DMS153 treated with DMSO at 0.1 percent for 48 hours (cell line): ENCODE measurements at regions not wholly inside any gene's neighbourhood (a gene's known extent, or its start where the extent isn't known, plus 50 kb on each side); places are given as distances from the start of the nearest gene placed in this dataset.
A peak's percentile ranks its signal among the peaks of the same experiment; 100 is the strongest.
"Not testable (repeated sequence)": the region's sequence is repeated elsewhere in the genome, so short reads cannot be mapped to it uniquely, and the experiment has no call there.

Experiments used
- DNase-seq: peaks from one replicate; lab custom pipeline; 2025; ENCODE audit not compliant: unreplicated experiment; lab: John Stamatoyannopoulos, UW

DNA sequence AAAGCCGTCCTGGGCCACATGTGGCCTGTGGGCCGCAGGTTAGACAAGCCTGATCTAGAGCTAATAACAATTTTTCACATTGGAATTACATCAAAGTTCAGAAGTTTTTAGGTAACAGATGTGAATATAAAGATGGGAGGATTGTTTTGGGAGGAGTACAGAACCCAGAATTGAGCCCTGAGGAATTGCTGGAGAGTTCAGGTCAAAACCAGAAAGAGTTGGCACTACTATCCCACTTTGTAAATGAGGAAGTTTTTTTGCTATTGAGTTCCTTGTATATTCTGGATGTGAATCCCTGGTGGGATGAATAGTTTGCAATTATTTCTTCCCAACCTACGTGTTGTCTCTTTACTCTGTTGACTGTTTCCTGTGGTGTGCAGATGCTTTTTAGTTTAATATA lies 109.5 kb upstream of the LIPC start:
- no peak for DNase-seq

DNA sequence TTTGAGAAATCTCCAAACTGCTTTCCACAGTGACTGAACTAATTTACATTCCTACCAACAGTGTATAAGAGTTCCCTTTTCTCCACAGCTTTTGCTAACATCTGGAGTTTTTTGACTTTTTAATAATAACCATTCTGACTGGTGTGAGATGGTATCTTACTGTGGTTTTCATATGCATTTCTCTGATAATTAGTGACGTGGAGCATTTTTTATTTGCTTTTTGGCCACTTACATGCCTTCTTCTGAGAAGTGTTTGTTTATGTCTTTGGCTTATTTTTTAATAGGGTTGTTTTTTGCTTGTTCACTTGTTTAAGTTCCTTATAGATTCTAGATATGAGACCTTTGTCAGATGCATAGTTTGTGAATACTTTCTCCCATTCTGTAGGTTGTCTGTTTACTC lies 108.5 kb upstream of the LIPC start:
- not testable (repeated sequence) for DNase-seq

- no peak for DNase-seq
Measured at GRCh38 chr15:58324533-58324932, 107.3 kb upstream of the LIPC start.

GRCh38 chr15:58327958-58328357 lies 103.8 kb upstream of the LIPC start:
- DNase-seq: no peak

DNA sequence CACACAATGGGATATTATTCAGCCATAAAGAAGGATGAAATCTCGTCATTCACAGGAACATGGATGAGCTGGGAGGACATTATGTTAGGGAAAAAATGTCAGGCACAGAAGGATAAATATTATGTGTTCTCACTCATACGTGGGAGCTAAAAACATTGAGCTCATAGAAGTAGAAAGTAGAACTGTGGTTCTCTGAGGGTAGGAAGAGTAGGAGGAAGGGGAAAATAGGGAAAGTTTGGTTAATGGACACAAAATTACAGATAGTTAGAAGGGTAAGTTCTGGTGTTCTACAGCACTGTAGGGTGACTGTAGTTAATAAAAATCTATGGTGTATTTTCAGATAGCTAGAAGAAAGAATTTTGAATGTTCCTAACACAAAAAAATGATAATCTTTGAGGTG lies 102.6 kb upstream of the LIPC start:
- DNase-seq: no peak

DNA sequence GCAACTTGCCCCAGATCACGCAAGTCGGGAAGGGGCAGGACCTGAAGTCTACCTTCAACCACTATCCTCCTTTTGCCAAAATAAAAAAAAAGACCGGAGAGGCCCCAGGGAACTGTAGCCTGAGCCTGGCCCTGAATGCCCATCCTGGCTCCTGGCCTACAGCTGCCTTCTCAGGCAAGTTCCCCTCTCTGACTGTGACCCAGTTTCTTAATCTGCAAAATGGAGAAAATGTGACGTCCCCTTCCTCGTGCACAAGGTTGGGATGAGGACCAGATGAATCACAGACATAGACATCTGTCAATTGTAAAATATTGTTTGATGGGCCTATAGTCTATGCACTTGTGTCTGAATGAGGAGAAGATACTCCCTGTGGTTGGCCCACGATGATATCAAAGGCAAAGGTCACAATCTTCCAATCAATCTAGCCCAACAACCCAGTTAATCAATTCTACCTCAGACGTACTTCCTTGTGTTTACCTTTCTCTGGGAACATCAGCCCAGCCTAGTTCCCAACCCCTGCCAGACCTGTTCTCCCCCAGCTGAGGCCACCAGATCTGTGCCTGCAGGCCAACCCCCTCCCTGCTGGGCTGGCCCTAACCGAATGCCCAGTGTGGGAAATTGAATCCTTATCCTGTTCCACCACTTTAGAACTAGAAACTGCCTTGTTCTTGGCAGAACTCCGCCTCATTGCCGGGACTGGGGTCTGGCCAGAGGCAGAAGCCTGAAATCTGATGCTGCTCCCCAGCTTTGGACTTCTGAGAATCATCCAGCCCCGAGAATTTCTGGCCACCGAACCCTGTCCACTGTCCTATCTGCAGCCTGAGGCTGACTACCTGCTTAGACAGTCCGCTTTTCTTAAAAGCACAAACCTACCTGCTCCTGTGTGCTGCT lies 101.8 kb upstream of the LIPC start:
- DNase-seq: no peak

GRCh38 chr15:58330741-58331559 lies 100.8 kb upstream of the LIPC start:
- DNase-seq: no peak

DNA sequence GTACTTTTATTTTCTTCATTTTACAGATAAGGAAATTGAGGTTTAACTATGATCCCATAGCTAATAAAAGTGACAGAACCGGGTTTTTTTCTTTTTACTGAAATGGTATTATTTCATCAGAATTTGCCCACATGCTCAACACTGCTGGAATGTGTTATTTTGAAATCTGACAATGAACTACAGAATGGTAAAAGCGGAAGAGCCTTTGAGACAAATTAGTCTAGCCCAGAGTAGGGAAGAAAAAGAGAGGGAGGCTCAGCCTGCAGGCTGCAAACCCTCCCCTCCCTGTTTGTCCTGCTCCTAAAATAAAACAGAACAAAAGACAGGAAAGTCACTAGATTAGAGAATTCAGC lies 100.3 kb upstream of the LIPC start:
- no peak for DNase-seq

DNA sequence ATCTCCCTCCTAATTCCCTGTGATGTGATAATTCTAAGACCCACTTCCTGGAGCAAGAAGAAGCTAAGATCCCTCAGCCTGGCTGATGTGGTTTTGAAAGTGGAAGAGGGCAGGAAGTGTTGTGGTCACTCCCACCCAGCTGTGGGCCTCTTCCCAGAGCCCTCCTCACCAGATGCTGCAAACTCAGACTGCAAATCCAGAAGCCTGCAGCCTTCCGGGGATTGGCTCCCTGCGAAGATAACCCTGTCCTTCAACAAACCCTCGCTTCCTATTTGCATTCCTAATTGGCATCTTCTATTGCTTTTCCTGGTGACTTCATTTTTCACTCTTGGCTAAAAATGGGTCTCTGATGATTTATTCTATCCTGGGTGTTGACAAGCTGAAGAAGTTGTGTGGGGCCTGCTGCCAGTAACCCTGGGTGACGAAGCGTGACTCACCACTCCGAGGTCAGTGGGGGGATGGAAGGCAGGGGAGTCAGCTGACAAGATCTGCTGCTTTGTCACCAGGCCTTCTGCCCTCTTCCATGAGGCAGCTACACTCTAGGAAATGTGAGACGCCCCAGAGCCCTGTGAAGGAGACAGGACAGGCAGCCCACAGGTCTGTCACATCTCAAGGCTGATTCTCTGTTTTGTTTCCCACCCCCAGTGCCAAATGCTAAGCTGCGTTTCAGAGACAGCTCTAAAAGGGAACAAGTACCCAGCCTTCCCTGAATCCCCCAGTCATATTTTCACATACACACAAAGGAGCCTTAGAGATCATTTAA lies 99.7 kb upstream of the LIPC start:
- DNase-seq: peak; percentile 50

DNA sequence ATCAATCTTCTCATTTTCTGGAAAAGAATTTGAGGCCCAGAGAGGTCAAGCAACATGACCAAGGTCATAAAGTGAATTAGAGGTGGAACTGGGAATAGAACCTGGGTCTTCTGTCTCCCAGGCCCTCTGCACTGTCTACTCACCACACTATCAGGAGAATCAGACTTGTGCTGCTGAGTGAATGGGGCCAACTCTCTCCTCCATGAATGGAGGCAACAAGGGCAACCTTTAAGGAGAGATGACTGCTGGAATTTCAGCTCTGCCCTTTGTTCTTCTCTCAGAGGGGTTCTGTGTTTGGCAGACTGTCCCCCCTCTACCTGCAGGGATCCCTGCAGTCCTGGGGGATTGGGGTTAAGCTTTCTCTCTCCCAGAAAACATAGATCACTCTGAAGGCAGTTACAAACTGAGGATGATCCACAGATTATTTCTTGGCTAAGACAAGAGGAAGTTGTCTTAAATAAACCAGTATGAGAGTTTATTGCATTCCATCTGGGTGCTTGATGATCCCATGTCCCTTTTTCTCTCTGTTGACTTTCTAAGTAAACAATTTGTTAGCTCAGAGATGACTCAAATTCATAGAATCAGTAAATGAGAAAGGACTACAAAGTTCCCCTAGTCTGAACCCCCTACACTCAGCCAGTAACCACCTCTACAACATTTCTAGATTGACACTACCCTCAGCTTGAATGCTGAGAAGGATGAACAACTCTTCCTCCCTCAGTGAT lies 99.0 kb upstream of the LIPC start:
- DNase-seq: no peak

DNA sequence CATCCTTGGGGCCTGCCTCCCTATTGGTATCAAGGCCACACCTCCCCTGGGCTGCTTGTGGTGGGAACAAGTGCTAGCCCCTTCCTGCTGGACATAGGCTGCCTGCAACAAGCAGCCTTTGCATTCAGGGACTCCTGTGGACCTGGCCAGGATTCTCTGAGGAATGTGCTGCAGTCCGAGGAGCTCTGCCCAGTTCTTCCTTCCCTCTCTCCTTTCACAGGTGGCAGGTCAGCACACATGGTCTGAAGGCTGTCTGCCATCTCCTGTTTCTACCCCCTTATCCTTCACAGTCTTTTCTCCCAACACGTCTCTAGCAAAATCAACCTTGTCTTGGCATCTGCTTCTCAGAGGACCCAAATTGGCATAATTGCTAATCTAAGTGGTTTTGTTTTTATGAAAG lies 97.0 kb upstream of the LIPC start:
- no peak for DNase-seq

DNA sequence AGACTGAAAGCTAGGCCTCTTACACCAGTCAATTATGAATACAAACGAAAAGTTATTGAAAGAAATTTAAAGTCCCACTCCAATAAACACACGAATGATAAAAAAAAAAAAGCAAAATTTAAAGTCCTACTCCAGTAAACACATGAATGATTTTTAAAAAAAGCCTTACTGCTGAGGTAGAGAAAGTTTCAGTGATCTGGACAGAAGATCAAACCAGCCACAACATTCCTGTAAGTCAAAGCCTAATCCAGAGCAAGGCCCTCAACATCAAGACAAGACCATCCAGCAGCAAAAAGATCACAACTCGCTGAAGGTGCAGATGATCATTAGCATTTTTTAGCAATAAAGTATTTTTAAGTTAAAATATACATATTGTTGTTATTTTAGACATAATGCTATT lies 95.6 kb upstream of the LIPC start:
- no peak for DNase-seq

DNA sequence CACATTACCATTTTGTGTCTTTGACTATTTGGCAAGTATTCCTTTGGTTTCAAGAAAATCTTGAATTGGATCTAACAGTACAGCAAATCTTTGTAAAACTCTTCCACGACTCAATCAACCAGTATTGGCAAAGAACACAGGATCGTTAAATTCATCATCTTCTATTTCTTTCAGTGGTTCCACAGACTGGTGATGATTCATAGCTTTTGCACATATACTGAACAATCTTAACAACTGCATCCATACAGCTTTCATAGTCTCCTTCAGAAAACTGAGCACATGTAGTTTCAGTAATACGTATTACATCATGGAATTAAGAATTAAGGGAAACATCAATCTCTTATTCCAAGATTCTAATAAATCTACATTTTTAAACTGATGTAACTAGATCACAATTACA lies 91.6 kb upstream of the LIPC start:
- DNase-seq: no peak

- DNase-seq: no peak
Measured at GRCh38 chr15:58342508-58342907, 89.3 kb upstream of the LIPC start.

DNA sequence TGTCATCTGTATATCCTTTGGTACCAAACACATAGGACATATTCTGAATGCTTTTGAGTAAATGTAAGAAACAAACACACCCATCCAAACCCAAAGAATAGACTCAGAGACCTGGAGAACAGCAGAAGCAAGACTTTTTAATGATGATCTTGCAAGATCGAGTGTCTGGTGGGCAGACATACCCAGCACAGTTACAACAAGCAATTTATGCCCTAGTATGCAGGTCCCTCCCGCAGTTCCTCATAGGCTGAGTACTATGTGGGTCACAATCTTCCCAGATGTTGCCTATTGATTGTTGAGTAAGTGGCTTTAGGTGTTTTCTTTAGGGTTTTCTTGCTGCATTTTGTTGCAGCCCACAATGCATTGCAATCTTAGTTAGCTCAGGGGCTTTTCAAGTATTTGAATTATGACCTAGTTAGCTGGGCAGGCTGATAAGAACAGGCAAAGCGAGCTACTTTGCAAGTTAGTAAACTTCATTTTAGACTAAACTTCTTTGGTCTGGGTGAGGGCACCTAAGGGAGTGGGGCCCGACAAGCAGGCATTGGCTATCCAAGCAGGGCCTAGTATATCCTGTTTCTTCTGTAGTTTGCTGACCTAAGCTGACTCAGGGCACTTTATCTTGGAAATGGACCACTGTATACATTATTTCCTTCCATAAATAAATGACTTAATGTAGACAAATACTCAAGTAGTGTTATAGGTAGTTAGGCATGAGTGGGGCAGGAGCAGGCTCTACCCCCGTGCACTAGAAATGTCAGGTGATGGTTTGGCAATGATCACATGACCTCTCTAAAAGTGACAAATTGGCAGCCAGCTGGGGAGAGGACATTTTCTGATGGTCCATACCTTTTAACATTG lies 87.3 kb upstream of the LIPC start:
- no peak for DNase-seq

- no peak for DNase-seq
Measured at GRCh38 chr15:58346361-58346760, 85.4 kb upstream of the LIPC start.

- peak; percentile 3 for DNase-seq
Measured at GRCh38 chr15:58348095-58348812, 83.5 kb upstream of the LIPC start.

DNA sequence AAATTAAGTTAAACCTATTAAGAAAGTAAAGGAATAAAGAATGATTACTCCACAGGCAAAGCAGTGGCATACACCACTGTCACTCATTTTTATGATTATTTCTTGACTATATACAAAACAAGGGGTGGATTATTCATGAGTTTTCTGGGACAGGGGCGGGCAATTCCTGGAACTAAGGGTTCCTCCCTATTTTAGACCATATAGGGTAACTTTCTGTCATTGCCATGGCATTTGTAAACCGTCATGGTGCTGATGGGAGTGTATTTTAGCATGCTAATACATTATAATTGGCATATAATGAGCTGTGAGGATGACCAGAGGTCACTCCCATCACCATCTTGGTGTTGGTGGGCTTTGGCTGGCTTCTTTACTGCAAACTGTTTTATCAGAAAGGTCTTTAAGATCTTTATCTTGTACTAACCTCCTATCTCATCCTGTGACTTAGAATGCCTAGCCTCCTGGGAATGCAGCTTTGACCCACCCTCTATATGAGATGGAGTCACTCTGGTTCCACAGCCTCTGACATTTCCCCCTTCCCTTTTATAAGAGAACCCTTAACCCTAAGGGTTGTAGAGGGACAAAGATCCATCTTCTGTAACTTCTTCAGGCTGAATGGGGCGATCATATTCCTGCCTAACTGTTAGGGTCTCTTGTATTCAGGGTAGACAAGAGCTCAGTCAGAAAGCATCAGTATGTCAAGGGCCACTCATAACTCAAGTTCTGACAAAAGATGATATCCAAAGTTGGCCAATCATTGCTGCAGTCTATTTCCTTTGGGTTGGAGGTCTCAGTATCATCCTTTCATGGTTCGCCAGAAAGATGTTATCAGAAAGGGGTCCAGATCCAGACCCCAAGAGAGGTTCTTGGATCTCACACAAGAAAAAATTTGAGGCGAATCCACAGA lies 79.5 kb upstream of the LIPC start:
- DNase-seq: no peak
